GM18526 (cell line): ENCODE measurements at regions not wholly inside any gene's neighbourhood (a gene's known extent, or its start where the extent isn't known, plus 50 kb on each side); places are given as distances from the start of the nearest gene placed in this dataset.

Experiments
- POLR2A ChIP-seq: IDR thresholded peaks from 3 replicates; pipeline ENCODE4 v1.6.1; 2011; ENCODE audit not compliant: insufficient read length; ENCODE audit errors: extremely low read depth

DNA sequence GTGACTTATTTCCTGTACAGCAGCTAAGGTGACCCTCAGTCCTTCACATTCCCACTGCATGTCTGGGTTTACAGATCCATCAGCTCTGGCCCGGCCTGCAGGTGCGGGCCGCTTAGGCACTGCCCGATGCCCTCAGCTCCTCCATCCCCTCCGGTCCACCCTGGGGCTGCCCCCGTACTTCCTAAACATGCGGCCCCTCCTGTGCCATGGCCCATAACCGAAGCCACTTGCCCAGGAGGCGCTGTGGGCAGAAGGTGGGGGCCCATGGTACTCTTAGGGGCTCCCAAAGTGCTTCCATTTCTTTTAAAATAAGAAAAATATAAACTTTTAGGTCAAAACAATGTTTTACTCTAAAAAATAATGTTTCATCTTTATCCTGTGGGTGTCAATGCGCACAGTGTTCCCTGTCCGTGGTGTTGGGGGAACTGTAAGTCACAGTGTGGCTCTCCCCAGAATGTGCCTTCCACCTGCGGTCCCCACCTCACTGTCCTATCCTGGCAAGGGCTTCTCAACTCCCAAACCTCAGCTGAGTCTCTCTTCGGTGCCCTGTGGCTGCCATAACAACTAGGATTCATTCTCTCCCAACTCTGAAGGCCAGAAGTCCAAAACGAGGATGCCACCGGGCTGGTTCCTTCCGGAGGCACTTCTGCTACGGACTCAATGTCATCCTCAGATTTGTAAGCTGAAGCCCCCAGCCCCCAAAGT, 132.7 kb upstream of the LPCAT1 start:
- TF ChIP-seq POLR2A = no peak

DNA sequence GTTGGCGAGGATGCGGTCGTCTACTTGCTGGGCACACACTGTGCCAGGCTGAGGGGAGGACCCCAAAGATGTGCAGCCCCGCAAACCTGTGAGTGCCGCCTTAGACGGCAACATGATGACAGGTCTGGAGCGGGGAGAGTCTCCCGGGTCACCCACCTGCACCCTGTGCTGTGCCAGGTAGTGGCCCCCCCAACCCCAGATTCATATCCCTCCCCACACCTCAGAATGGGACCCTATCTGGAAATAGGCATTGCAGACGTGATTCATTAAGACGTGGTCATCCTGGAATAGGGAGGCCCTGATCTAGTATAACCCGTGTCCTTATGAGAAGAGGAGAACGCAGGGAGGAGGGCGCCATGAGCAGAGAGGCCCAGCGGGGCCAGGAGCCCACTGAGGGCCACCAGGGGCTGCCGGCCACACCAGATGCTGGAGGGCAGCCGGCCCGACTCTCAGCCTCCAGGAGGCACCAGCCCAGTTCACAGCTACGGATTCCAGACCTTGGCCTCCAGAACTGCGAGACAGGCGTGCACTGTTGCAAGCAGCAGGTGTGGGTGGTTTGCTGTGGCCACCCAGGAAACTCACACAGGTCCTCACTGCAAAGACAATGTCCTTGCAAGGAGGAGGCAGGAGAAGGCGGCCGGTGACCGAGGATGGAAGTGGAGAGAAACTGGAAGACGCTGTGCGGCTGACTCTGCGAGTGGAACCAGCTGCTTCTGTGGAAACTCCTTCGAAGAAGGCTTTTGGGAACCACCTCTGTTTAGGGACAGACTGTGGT, 131.9 kb upstream of the LPCAT1 start:
- no peak for TF ChIP-seq POLR2A

DNA sequence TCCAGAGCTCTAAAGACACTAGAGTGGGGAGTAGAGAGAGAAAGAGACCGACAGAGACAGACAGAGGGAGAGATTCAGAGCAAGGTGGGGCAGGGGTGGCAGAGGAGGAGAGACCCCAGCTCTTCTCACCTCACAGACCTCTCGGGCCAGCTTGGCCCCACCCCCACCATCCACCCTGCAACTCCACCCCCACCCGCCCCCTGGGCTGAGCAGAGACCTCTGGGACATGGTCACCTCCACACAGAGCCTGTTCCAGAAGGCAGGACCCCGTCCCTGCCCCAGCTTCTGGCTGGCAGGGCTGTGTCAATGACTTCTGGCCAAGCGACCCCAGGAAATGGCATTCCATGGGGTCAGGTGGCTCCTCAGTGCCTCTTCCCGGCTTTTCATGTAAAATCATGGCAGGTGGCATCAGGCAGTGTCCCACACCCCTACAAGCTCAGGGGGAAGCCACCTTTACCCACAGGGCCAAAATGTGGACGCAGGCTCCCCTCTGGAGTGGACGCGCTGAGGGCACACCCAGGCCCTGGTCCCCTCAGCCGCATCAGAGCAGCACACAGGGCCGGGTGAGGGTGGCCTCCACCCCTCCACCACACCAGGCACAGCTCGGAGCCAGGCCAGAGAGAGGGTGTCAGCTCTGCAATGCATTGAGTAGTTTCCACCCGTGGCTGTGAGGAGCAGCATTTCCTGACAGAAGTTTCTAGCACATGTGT, 131.2 kb upstream of the LPCAT1 start:
- TF ChIP-seq POLR2A = no peak

DNA sequence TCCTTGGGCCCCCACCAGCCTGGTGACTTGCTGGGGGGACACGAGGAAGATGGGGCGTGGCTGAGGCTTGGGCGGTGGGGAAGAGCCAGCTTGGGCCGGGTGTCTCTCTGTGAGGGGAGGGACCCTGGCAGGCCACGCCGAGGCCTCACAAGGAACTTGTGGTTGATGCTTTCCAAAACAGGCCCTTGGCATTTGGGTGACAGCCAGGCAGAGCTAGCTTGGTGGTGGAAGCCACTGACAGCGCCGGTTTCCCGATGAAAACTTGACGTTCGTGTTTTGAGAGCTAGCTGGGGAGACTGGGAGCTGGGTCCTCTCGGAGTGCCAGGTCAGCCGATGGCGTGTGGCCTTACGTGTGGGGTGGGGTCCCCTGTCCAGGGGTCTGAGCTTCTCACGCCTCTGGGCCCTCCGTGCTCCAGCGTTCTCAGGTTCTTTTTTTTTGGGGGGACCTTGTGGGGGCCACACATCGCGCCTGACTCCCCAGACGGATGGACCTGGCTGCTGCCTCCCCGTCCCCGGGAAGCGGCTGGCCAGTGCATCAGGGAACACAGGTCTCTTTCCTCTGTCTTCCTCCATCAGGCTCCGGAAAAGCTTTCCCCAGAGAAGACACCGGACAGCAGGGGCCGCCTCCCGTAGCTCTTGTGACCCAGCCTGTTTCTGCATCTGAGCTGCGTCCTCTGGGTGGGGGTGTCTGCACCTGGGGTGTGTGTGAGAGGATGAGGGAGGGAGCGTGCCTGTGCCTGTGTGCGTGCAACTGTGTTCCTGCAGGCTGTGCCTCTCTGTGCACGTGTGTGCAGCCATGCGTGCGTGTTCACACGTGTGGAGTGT, 129.3 kb upstream of the LPCAT1 start:
- no peak for TF ChIP-seq POLR2A

DNA sequence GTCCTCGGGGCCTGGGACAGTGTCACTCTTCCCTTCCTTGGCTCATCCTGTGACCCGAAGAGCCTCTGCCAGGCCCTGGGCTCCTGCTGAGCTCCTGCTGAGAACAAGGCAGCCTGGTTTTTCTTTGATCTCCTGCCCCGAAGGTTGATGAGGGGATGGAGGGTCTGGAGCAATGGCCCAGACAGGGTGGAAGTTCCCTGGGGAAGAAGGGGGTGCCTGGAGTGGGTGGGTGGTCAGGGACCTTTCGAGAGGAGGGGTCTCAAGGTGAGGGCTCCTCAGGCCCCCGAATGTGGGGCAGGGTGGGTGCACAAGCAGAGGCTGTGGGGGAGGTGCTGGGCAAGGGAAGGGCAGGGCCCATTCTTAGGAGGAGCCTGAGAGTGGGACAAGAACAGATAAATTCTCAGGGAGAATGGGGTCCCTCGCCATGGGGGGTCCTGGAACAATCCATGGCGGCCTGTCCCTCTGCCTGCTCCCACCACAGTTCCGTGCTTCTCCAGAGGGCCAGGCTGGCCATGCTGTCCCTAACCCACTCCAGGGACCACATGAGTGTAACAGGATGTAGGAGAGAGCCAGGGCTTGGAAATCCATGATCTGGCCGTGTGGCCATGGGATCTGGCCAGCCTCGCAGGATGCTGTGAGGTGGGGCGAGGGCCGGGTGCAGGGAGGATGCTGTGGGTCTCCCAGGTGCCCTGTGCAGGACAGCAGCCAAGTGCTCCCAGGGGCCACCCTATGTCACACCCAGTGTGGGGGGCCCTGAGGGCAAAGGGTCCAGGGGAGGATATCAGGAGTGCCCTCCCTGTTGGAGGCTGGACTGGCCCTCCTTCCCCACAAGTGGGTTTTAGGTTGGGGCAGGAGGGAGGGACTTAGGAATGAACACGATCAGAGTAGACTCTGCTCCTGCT, 128.5 kb upstream of the LPCAT1 start:
- no peak for TF ChIP-seq POLR2A

DNA sequence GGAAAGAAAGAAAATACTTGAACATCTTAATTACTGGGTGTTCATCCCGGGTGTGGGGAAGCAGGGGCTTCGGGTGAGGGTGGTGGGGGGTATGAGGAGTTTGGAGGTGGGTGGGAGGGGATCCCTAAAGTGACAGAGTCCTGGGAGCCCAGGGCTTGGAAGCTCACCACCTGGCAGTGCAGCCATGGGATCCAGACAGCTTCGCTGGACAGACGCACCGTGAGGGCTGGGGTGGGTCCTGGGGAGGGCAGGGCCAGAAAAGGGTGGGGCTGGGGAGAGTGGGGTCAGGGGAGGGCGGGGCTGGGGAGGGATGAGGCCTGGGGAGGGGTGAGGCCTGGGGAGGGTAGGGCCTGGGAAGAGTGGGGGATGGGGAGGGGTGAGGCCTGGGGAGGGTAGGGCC, 127.5 kb upstream of the LPCAT1 start:
- no peak for TF ChIP-seq POLR2A

DNA sequence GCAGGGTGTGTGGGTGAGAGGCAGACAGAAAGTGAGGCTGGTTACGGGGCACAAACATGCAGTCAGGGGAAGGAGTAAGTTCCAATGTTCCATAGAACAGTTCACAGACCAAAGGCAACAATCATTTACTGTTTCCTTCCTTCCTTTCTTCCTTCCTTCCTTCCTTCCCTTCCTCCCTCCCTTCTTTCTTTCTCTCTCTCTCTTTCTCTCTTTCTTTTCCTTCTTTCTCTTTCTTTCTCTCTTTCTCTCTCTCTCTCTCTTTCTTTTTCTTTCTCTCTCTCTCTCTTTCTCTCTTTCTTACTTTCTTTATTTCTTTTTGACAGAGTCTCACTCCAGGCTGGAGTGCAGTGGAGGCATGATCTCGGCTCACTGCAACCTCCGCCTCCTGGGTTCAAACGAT, 125.8 kb upstream of the LPCAT1 start:
- TF ChIP-seq POLR2A = no peak

DNA sequence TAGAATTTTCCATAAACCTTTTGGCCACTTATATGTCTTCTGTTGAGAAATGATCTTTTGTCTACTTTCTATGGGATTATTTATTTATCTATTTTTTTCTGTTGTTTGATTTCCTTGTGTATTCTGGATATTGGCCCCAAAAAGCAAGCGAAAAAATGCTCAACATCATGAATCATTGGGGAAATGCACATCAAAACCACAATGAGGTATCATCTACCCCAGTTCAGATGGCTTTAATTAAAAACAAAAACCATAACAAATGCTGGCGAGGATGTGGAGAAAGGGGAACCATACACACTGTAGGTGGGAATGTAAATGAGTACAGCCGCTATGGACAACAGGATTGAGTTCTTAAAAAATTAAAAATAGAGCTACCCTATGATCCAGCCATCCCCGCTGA, 125.0 kb upstream of the LPCAT1 start:
- TF ChIP-seq POLR2A = no peak

DNA sequence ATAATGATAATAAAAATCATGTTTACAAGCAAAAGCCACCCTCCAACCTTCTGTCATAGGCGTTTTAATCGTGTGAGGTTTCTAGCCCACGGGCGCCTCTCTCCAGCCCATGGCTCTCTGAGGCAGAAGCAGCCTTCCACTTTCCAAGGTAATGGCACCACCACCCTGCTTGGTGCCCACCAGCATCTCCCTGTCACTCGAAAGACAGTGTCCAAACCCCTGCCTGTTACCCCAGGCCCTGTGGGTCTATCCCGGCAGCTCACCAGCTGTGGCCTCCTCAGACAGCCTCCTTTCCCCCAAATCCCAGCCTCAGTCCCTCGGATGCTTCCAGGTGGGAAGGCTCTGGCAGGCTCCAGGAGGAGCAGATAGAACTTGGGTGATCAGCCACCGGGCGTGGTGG, 123.8 kb upstream of the LPCAT1 start:
- no peak for TF ChIP-seq POLR2A

DNA sequence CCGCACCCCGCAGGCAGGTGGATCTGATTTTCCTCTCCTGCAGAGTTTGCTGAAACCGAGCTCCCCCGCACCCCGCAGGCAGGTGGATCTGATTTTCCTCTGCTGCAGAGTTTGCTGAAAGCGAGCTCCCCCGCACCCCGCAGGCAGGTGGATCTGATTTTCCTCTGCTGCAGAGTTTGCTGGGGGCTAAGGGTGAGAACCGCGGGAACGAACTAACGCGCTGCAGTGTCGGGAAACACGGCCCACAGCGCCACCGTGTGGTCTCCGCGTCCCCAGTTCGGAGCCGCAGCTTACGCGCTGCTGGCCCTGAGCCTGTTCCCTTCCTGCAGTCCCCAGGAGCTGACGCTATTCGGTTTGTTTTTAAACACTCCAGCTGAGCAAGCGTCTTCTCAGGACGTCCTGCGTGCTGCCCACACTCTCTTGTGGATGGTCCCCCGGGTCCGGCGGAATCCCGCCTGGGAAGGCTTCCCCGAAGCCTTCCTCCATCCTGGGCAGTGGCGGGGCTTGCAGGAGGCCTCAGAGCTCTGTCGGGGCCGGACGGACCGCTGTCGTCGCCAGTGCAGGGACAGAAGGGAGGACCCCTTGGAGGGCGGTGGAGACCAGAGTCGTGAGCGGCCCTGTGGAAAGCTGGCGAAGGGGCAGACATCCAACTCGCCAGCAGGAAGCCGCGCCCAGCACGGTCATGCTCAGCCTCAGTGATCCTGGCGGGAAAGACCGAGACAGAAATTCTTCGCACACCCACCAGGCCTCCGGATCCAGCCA, 121.2 kb upstream of the LPCAT1 start:
- no peak for TF ChIP-seq POLR2A

DNA sequence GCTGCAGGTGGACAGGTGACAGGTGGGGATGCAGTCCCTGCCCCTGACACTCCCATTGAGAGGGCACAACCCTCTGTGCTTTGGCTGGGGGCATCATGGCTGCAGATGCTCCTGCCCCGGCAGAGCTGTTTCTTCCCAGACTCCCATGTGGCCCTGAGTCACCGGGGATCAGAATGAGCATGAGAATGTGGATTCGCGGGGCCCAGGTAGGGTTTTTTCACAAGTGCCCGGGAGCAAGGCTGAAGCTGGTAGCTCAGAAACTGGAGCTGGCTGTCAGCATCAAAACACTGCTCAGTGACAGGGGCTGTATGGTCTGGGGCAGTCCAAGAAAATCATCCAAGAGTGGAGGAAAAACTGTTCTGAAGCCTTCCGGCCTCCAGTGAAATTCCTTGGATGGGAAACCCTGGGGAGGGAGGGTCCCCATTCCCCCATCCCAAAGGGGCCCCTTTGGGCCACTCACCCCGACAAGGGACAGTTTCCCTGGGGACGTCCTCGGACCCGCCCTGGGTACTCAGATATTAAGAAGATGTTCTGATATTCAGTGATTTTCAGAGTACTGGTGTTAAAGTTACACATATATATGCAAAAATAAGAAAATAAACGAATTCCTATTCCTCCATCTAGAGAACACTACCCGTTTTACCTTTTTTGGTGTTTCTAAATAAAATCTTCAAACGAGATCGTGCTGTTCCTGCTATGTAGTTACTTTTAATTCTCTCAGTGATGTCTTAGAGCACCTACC, 120.1 kb upstream of the LPCAT1 start:
- no peak for TF ChIP-seq POLR2A

DNA sequence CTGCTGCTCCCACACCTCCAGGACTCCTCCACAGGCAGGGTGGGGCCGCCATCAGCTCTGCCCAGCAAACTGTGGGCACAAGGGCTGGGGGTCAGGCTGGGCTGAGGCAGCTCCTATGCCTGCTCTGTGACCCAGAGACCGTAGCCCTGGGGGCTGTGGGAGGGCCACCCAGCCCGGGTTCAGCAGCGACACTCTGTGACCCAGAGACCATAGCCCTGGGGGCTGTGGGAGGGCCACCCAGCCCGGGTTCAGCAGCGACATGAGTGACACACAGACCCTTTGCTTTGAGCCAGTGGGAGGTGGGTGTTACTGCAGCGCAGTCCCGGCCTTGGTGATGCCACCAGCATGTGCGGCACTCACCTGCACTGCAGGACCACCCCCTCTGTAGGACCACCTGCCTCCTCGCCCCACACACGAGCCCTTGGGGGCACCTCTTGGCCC, 118.9 kb upstream of the LPCAT1 start:
- no peak for TF ChIP-seq POLR2A

DNA sequence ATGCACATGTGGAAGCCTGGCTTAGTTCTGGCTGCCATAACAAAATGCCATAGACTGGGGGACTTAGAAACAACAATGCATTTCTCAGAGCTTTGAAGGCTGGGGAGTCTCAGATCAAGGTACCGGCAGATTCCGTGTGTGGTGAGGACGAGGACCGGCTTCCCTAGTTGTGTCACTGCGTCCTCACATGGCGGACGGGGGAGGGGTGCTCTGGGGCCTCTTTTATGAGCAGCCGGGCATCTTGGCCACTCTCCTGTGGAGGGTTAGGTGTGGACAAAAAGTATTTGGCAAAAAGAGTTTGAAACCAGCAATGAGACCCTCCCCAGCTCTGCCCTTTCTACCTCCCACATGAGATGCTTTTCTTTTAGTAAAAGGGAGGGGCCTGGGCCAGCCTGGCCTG, 118.5 kb upstream of the LPCAT1 start:
- TF ChIP-seq POLR2A = no peak

DNA sequence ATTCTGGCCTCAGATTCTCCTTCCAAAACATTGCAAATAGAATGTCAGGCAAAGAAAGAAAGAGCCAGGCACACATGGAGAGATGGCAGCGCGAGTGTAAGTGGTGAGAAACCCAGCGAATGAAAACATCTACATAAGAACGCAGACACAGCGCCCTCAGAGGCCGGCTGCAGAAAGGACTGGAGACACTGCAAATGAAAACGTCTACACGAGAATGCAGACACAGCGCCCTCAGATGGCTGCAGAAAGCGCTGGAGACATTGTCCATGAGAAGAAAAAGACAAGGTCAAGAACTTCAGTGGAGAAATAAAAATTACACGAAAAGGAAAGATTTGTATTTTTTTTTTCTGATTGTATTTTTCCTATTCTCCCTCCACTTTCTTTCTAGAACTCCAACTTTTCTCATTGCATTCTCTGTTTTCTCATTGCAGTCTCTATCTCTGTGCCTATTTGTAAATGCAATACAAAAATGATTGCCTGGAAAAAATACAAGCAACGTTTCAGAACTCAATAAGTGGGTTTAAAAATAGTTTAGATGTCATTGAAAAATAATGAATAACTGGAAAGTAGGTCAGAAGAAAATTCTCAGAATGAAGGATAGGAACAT, 117.9 kb upstream of the LPCAT1 start:
- TF ChIP-seq POLR2A = no peak
